Liver (tissue), 8 donors: ENCODE measurements at regions not wholly inside any gene's neighbourhood (a gene's known extent, or its start where the extent isn't known, plus 50 kb on each side); places are given as distances from the start of the nearest gene placed in this dataset.
"Not testable (repeated sequence)": the region's sequence is repeated elsewhere in the genome, so short reads cannot be mapped to it uniquely, and the experiment has no call there.

Source experiments
- DNase-seq: peaks from one replicate; pipeline ENCODE4 v3.0.0-alpha.2; 2017; ENCODE audit warnings: low spot score
- H3K27ac ChIP-seq, 2 donors: one replicate each; pipeline ENCODE4 v1.7.0; 2013; ENCODE audit warnings: inconsistent platforms in 2 of 2, low read length in 2 of 2, control low read depth in 1 of 2, low read depth in 1 of 2, mild to moderate bottlenecking in 1 of 2
- H3K27me3 ChIP-seq, 4 donors: one replicate each; pipeline versions ENCODE4 v1.6.1 to v1.7.0; 2013; ENCODE audit warnings: low read length in 3 of 4, inconsistent platforms in 1 of 4, mild to moderate bottlenecking in 1 of 4, moderate library complexity in 1 of 4; ENCODE audit not compliant: control insufficient read depth in 4 of 4, insufficient read depth in 4 of 4
- H3K36me3 ChIP-seq, 4 donors: one replicate each; pipeline versions ENCODE4 v1.6.1 to v1.7.0; 2013; ENCODE audit warnings: low read length in 3 of 4, mild to moderate bottlenecking in 3 of 4, low read depth in 1 of 4, moderate library complexity in 1 of 4; ENCODE audit not compliant: control insufficient read depth in 4 of 4, insufficient read depth in 3 of 4
- H3K4me1 ChIP-seq, 4 donors: one replicate each; pipeline versions ENCODE4 v1.6.1 to v1.7.0; 2013; ENCODE audit warnings: low read length in 3 of 4, mild to moderate bottlenecking in 3 of 4, moderate library complexity in 1 of 4; ENCODE audit not compliant: control insufficient read depth in 4 of 4, insufficient read depth in 4 of 4
- H3K4me3 ChIP-seq, 3 donors: one replicate each; pipeline versions ENCODE4 v1.6.1 to v1.7.0; 2013; ENCODE audit warnings: low read length in 3 of 3, control low read depth in 1 of 3, low read depth in 1 of 3, mild to moderate bottlenecking in 1 of 3
- H3K9ac ChIP-seq, 2 donors: one replicate each; pipeline ENCODE4 v1.7.0; 2013; ENCODE audit warnings: low read length in 2 of 2, mild to moderate bottlenecking in 2 of 2, moderate library complexity in 2 of 2, control low read depth in 1 of 2, low read depth in 1 of 2
- H3K9me3 ChIP-seq, 4 donors: one replicate each; pipeline versions ENCODE4 v1.6.1 to v1.7.0; 2013; ENCODE audit warnings: low read length in 3 of 4; ENCODE audit not compliant: control insufficient read depth in 4 of 4
- CTCF ChIP-seq: fragments of 150-350 bp; IDR thresholded peaks from 2 replicates; pipeline ENCODE4 v1.5.1; 2017; ENCODE audit warnings: improper control_type of control experiment, low read depth, low read length; ENCODE audit not compliant: missing input control
- EGR1 ChIP-seq, 2 donors: IDR thresholded peaks; 2 replicates each; pipeline ENCODE4 v1.6.1; 2016 to 2018; ENCODE audit warnings: antibody characterized with exemption in 2 of 2, low read depth in 2 of 2
- FOXA1 ChIP-seq: IDR thresholded peaks from 2 replicates; pipeline ENCODE4 v1.6.1; 2016; ENCODE audit warnings: antibody characterized with exemption
- FOXA2 ChIP-seq: IDR thresholded peaks from 2 replicates; pipeline ENCODE4 v1.6.1; 2016; ENCODE audit warnings: antibody characterized with exemption
- GABPA ChIP-seq, 2 donors: IDR thresholded peaks in 1 of 2; conservative IDR thresholded peaks in 1 of 2; 2 replicates each; pipeline ENCODE4 v1.6.1; 2016; ENCODE audit warnings: antibody characterized with exemption in 2 of 2, mild to moderate bottlenecking in 1 of 2, moderate library complexity in 1 of 2
- HNF4A ChIP-seq, 2 donors: conservative IDR thresholded peaks; 2 replicates each; pipeline ENCODE4 v1.6.1; 2016; ENCODE audit warnings: antibody characterized with exemption in 2 of 2, mild to moderate bottlenecking in 2 of 2
- HNF4G ChIP-seq: IDR thresholded peaks from 2 replicates; pipeline ENCODE4 v1.6.1; 2016; ENCODE audit warnings: antibody characterized with exemption
- JUND ChIP-seq, 2 donors: IDR thresholded peaks; 2 replicates each; pipeline ENCODE4 v1.6.1; 2016; ENCODE audit warnings: antibody characterized with exemption in 2 of 2
- MAX ChIP-seq: IDR thresholded peaks from 2 replicates; pipeline ENCODE4 v1.6.1; 2016; ENCODE audit warnings: antibody characterized with exemption
- NR2F2 ChIP-seq: IDR thresholded peaks from 2 replicates; pipeline ENCODE4 v1.6.1; 2016; ENCODE audit warnings: antibody characterized with exemption
- RAD21 ChIP-seq, 2 donors: IDR thresholded peaks; 2 replicates each; pipeline ENCODE4 v1.6.1; 2016; ENCODE audit warnings: antibody characterized with exemption in 2 of 2, mild to moderate bottlenecking in 2 of 2
- REST ChIP-seq: IDR thresholded peaks from 2 replicates; pipeline ENCODE4 v1.6.1; 2016; ENCODE audit warnings: antibody characterized with exemption, mild to moderate bottlenecking
- RXRA ChIP-seq, 2 donors: IDR thresholded peaks; 2 replicates each; pipeline ENCODE4 v1.6.1; 2017 to 2018; ENCODE audit warnings: antibody characterized with exemption in 2 of 2, mild to moderate bottlenecking in 1 of 2
- SP1 ChIP-seq: IDR thresholded peaks from 2 replicates; pipeline ENCODE4 v1.6.1; 2018; ENCODE audit warnings: antibody characterized with exemption, mild to moderate bottlenecking
- TAF1 ChIP-seq: conservative IDR thresholded peaks from 2 replicates; pipeline ENCODE4 v1.6.1; 2016; ENCODE audit warnings: antibody characterized with exemption, mild to moderate bottlenecking
- YY1 ChIP-seq: IDR thresholded peaks from 2 replicates; pipeline ENCODE4 v1.6.1; 2016; ENCODE audit warnings: antibody characterized with exemption, mild to moderate bottlenecking
- WGBS: extraction: QIAGEN DNeasy Blood & Tissue Kit; methylation state at CpG from one replicate; pipeline ENCODE4 v1.1.7; 2013; 5-methylcytosine and 5-hydroxymethylcytosine counted together
- TF ChIP-seq, protein P1 (sequence below): IDR thresholded peaks from 2 replicates; pipeline ENCODE4 v1.6.1; 2016; ENCODE audit warnings: antibody characterized with exemption
- donor health status: healthy.
- donor health status: healthy.
- donor health status: healthy.
- donor health status: healthy.
- donor health status: healthy.

DNA sequence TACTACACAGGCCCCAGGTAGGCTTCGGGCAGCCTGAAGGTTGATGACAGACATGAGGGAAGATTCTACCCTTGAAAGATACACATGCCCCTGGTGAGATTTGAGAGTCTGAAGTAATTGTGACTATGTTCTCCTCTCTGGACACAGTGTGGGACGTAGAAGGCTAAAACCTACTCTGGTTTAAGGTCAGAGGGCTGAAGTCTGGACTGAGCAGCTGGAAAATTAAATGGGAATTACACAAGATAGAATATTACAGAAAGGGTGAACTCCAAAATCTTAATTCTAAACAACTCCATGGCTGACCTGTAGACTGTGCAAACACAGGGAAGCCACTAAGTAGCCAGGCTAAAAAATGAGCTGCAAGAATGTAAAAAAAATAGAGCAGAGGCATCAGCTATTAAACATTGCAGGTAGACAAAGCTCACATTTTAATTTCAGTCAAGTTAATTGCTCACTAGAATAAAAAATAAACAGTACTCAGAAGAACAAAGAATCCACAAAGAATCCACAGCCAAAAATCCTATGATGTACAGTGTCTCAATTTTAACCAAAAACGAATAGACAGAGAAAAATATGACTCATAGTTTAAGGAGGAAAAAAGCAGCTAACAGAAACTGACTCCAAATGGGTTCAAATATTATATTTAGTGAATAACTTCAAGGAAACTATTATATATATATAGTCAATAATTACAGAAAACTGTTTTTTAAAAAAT, 170.4 kb downstream of the PCDH18 start:
- no peak for TF ChIP-seq YY1
- no peak for TF ChIP-seq TAF1
- TF ChIP-seq JUND (IDR thresholded peaks at IDR 0.05) = no peak
- no peak for TF ChIP-seq MAX
- no peak for TF ChIP-seq REST
- TF ChIP-seq RAD21 (IDR thresholded peaks at IDR 0.05) = no peak
- TF ChIP-seq HNF4G = no peak
- TF ChIP-seq RXRA (IDR thresholded peaks at IDR 0.05) = no peak
- no peak for TF ChIP-seq HNF4A (conservative IDR thresholded peaks at IDR 0.05)
- TF ChIP-seq FOXA2 = no peak
- no peak for TF ChIP-seq FOXA1
- no peak for TF ChIP-seq GABPA (IDR thresholded peaks at IDR 0.05 in 1 of 2, conservative IDR thresholded peaks at IDR 0.05 in 1 of 2)
- TF ChIP-seq EGR1 (IDR thresholded peaks at IDR 0.05; ENCODE audit: low read depth in 2 of 2) = no peak
- no peak for TF ChIP-seq NR2F2
- 56% methylated on average over 3 of the region's 3 CpGs for WGBS
- H3K36me3 ChIP-seq = no peaks in the 10 kb centered on the region

DNA sequence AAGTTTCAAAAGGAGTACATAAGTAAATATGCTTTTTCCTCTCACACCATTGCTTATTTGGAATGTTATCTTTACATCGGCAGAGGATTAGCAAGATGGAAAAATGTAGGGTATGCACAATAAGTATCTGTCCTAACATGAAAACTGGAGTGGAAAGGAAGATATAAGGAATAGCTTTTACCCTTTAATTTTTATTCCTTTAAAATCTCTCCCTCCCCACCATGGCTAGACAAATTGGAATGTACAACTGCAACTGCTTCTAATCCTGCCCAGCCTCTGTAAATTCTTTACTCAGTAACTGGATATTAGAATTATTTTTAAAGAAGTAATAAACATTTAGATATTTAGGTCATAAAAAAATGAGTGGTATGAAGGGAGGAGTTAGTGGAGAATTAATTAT, 171.5 kb downstream of the PCDH18 start:
- Histone ChIP-seq H3K9ac (no peak overlapping the region), H3K9me3 (no peaks in the 10 kb centered on the region), H3K4me1 (no peaks in the 10 kb centered on the region), H3K27ac (no peak overlapping the region), H3K4me3 (no peak overlapping the region), H3K27me3 (no peaks in the 10 kb centered on the region), H3K36me3 (no peaks in the 10 kb centered on the region)
- no peak for DNase-seq
- no peak for TF ChIP-seq RXRA (IDR thresholded peaks at IDR 0.05)
- TF ChIP-seq SP1 = no peak
- WGBS = 71% methylated on average over 1 of the region's 1 CpG

More for the DNA sequence above, 170.4 kb downstream of the PCDH18 start:
- Histone ChIP-seq H3K27me3 (no peaks in the 10 kb centered on the region), H3K4me3 (no peak overlapping the region), H3K9me3 (no peaks in the 10 kb centered on the region), H3K27ac (no peak overlapping the region), H3K9ac (no peak overlapping the region), H3K4me1 (no peaks in the 10 kb centered on the region)
- no peak for DNase-seq

DNA sequence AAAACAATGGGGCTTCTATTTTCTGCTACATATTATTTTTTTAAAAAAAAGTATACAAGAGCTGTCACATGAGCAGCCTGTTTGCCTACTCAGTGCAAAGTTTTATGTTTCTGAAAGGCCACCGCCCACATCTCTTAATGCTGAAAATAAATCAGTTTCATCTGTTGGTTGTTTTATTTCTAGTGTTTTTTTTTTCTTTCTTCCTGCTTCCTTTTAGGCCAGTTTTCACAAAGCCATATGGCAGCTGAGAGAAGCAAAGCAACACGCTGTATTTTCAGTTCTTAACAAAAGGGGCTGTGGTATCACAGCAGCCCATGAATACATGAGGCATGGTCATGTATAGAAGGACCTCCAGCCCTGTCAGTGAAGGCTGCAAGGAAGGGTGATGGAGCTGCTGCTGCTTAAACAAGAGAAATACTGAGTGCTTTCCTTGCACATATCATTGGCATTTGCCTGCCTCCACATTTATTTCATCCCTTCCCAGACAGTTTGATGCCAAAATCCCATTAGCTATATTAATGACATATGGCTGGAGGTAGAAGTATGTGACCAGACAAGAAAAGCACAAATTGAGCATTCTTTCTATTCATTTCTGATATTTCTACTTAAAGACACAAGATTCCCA, 172.5 kb downstream of the PCDH18 start:
- Histone ChIP-seq H3K9ac (no peak overlapping the region), H3K4me1 (no peaks in the 10 kb centered on the region), H3K36me3 (no peaks in the 10 kb centered on the region), H3K4me3 (no peak overlapping the region), H3K27ac (no peak overlapping the region), H3K9me3 (no peaks in the 10 kb centered on the region), H3K27me3 (no peaks in the 10 kb centered on the region)
- WGBS = 50% methylated on average over 2 of the region's 2 CpGs
- TF ChIP-seq EGR1 (IDR thresholded peaks at IDR 0.05; ENCODE audit: low read depth in 2 of 2) = no peak
- TF ChIP-seq, protein P1, sequence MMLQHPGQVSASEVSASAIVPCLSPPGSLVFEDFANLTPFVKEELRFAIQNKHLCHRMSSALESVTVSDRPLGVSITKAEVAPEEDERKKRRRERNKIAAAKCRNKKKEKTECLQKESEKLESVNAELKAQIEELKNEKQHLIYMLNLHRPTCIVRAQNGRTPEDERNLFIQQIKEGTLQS = no peak
- no peak for TF ChIP-seq FOXA2
- TF ChIP-seq CTCF = no peak
- no peak for TF ChIP-seq MAX
- TF ChIP-seq TAF1 = no peak
- TF ChIP-seq RXRA (IDR thresholded peaks at IDR 0.05) = no peak
- no peak for TF ChIP-seq GABPA (IDR thresholded peaks at IDR 0.05 in 1 of 2, conservative IDR thresholded peaks at IDR 0.05 in 1 of 2)
- TF ChIP-seq FOXA1 = no peak
- no peak for TF ChIP-seq YY1
- no peak for TF ChIP-seq RAD21 (IDR thresholded peaks at IDR 0.05)
- TF ChIP-seq JUND (IDR thresholded peaks at IDR 0.05) = no peak
- DNase-seq = no peak

- WGBS = 74% methylated on average over 2 of the region's 2 CpGs
Observed at GRCh38 chr4:137354562-137354961, 177.7 kb downstream of the PCDH18 start.

More at GRCh38 chr4:137354562-137354961, 177.7 kb downstream of the PCDH18 start:
- H3K36me3 ChIP-seq, H3K27me3 ChIP-seq, H3K27ac ChIP-seq, H3K9ac ChIP-seq, H3K4me1 ChIP-seq, H3K4me3 ChIP-seq, DNase-seq, H3K9me3 ChIP-seq: not testable (repeated sequence)
